ENCODE measurements at regions not wholly inside any gene's neighbourhood (a gene's known extent, or its start where the extent isn't known, plus 50 kb on each side); places are given as distances from the start of the nearest gene placed in this dataset.

DNA sequence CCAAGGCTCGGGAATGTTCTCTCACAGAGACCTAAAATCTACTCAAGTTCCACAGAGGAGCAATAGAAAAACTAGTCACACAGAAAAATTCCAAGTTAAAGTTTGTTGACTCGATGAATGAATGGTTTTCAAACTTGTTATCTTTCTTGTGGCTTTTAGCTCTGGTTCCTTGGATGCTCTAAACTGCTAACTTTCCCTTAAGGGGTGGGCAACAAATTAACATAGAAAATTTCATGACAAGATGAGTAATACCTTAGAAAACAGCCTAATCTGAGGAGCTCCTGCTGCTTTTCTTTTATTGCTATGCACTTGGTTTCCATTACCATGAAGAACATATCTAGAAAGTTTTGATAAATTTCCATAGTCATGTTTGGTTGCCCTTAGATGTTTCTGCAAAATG is 100.2 kb upstream of the CCDC112 start:
- TF ChIP-seq, protein P1, sequence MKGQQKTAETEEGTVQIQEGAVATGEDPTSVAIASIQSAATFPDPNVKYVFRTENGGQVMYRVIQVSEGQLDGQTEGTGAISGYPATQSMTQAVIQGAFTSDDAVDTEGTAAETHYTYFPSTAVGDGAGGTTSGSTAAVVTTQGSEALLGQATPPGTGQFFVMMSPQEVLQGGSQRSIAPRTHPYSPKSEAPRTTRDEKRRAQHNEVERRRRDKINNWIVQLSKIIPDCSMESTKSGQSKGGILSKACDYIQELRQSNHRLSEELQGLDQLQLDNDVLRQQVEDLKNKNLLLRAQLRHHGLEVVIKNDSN (IDR thresholded peaks at IDR 0.05), result no peak
- no peak for TF ChIP-seq EGR1 (IDR thresholded peaks at IDR 0.05)
- TF ChIP-seq, protein P2, sequence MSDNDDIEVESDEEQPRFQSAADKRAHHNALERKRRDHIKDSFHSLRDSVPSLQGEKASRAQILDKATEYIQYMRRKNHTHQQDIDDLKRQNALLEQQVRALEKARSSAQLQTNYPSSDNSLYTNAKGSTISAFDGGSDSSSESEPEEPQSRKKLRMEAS (IDR thresholded peaks at IDR 0.05), result no peak
- no peak for TF ChIP-seq TAF1 (IDR thresholded peaks at IDR 0.05; ENCODE audit: low read depth)
- no peak for TF ChIP-seq ZBTB7A (IDR thresholded peaks at IDR 0.05; ENCODE audit: low read depth)
- no peak for TF ChIP-seq NFIC (IDR thresholded peaks at IDR 0.05)
- TF ChIP-seq RAD21 (IDR thresholded peaks at IDR 0.05; ENCODE audit: low read depth), result no peak
- TF ChIP-seq TCF12 (IDR thresholded peaks at IDR 0.05; ENCODE audit: low read depth), result no peak
- TF ChIP-seq, protein P3, sequence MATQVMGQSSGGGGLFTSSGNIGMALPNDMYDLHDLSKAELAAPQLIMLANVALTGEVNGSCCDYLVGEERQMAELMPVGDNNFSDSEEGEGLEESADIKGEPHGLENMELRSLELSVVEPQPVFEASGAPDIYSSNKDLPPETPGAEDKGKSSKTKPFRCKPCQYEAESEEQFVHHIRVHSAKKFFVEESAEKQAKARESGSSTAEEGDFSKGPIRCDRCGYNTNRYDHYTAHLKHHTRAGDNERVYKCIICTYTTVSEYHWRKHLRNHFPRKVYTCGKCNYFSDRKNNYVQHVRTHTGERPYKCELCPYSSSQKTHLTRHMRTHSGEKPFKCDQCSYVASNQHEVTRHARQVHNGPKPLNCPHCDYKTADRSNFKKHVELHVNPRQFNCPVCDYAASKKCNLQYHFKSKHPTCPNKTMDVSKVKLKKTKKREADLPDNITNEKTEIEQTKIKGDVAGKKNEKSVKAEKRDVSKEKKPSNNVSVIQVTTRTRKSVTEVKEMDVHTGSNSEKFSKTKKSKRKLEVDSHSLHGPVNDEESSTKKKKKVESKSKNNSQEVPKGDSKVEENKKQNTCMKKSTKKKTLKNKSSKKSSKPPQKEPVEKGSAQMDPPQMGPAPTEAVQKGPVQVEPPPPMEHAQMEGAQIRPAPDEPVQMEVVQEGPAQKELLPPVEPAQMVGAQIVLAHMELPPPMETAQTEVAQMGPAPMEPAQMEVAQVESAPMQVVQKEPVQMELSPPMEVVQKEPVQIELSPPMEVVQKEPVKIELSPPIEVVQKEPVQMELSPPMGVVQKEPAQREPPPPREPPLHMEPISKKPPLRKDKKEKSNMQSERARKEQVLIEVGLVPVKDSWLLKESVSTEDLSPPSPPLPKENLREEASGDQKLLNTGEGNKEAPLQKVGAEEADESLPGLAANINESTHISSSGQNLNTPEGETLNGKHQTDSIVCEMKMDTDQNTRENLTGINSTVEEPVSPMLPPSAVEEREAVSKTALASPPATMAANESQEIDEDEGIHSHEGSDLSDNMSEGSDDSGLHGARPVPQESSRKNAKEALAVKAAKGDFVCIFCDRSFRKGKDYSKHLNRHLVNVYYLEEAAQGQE (IDR thresholded peaks at IDR 0.05; ENCODE audit: low read depth), result no peak
- no peak for TF ChIP-seq YY1 (IDR thresholded peaks at IDR 0.05; ENCODE audit: low read depth)
- no peak for TF ChIP-seq CEBPB (IDR thresholded peaks at IDR 0.05)
- no peak for TF ChIP-seq CREB1 (IDR thresholded peaks at IDR 0.05; ENCODE audit: low read depth)
- TF ChIP-seq EP300 (IDR thresholded peaks at IDR 0.05; ENCODE audit: borderline replicate concordance), result no peak
- no peak for TF ChIP-seq TEAD4 (IDR thresholded peaks at IDR 0.05)
- no peak for TF ChIP-seq FOXM1 (IDR thresholded peaks at IDR 0.05; ENCODE audit: borderline replicate concordance, low read depth)

DNA sequence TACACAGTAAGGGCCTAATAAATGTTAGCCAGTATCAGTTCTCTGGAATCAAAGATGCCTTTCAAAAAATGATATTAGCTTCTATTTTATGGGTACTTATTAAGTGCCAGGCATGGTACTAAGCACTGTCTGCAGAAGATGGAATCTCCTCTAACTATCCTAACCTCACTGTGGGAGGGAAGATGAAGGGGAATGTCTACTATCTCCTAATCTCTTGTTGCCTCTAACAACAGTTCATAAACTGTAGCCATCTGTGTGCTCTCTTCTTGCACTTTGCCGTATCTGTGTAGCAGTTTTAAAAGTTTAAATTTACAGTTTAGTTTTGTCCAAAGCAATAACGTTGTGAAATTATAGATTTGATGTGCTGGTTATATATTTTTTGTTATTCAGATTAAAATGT is 99.6 kb upstream of the CCDC112 start:
- TF ChIP-seq YY1 (IDR thresholded peaks at IDR 0.05; ENCODE audit: low read depth) (no peak), RAD21 (IDR thresholded peaks at IDR 0.05; ENCODE audit: low read depth) (no peak), FOXM1 (IDR thresholded peaks at IDR 0.05; ENCODE audit: borderline replicate concordance, low read depth) (no peak), TAF1 (IDR thresholded peaks at IDR 0.05; ENCODE audit: low read depth) (no peak), TCF12 (IDR thresholded peaks at IDR 0.05; ENCODE audit: low read depth) (no peak), EP300 (IDR thresholded peaks at IDR 0.05; ENCODE audit: borderline replicate concordance) (no peak)

DNA sequence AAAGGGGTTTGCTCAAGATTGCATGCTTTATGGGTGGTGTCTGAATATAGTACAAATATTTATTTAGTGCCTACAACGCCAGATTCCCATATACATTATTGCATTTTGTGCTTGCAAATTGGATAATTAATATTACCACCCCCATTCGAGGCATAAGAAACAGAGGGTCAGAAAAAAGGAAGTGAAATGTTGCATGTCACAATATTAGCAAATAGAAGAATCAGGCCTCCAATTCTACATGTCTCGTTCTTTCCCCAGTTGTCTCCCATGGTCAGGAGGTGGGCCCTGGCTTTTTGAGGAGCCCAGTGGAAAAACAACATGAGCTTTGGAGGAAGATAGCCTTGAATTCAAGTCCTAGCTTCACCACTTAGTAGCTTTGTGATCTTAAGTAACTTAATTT is 98.1 kb upstream of the CCDC112 start:
- TF ChIP-seq, protein P1 (IDR thresholded peaks at IDR 0.05), result no peak

DNA sequence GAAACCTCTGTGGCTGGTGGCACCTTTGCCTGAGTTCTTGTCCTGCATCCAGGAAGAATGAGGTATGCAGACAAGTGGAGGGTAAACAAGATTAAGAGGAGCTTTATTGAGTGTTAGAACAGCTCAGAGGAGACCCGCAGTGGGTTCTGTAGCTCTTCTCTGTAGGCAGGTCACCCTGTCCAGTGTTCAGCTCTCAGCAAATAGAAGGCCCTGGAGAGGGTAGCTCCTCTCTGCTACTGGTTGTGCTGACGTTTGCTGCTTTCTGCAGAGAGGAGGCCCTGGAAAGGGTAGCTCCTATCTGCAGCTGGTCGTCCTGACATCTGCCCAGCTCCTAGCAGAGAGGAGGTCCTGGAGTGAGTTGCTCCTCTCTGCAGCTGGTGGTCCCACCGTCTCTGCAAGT is 96.8 kb upstream of the CCDC112 start:
- TF ChIP-seq, protein P3 (IDR thresholded peaks at IDR 0.05; ENCODE audit: low read depth), result no peak
- TF ChIP-seq TAF1 (IDR thresholded peaks at IDR 0.05; ENCODE audit: low read depth) (no peak), CEBPB (IDR thresholded peaks at IDR 0.05) (no peak), EGR1 (IDR thresholded peaks at IDR 0.05) (no peak)
- TF ChIP-seq, protein P2 (IDR thresholded peaks at IDR 0.05), result no peak

DNA sequence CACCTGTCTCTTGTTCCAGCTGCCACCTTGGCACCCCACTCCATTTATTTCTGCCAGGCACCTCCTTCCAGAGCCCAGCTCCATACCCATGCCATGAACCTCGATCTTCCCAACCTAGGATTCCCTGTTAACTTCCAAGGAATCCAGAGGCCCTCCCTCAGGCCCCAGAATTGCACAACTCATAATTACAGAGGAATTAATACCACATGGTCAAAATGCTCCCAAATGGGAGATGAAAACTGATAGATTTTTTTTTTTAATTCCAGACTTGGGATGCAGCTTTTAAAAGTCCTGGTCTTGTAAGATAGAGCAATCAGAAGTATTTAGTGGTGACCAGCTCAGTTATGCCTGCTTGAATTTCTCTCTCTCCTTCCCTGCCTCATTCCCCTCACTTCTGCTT is 96.2 kb upstream of the CCDC112 start:
- TF ChIP-seq TAF1 (IDR thresholded peaks at IDR 0.05; ENCODE audit: low read depth) (no peak), RAD21 (IDR thresholded peaks at IDR 0.05; ENCODE audit: low read depth) (no peak), NFIC (IDR thresholded peaks at IDR 0.05) (no peak), YY1 (IDR thresholded peaks at IDR 0.05; ENCODE audit: low read depth) (no peak), CREB1 (IDR thresholded peaks at IDR 0.05; ENCODE audit: low read depth) (no peak), TEAD4 (IDR thresholded peaks at IDR 0.05) (no peak)
- TF ChIP-seq, protein P3 (IDR thresholded peaks at IDR 0.05; ENCODE audit: low read depth), result no peak
- TF ChIP-seq, protein P1 (IDR thresholded peaks at IDR 0.05), result no peak

All from Ishikawa (cell line).